Neuronal stem cell (in vitro differentiated cells): ENCODE measurements at regions not wholly inside any gene's neighbourhood (a gene's known extent, or its start where the extent isn't known, plus 50 kb on each side); places are given as distances from the start of the nearest gene placed in this dataset.

Experiments
- DNase-seq: peaks from one replicate; pipeline ENCODE4 v3.0.0-alpha.2; 2013; ENCODE audit warnings: low spot score
- H2AFZ ChIP-seq: one replicate; pipeline ENCODE4 v1.6.1; 2013; ENCODE audit warnings: mild to moderate bottlenecking, low read length, inconsistent platforms
- H2AK5ac ChIP-seq: 2 replicates; pipeline ENCODE4 v1.6.1; 2013; ENCODE audit warnings: low read depth, mild to moderate bottlenecking, inconsistent platforms, low read length, moderate library complexity, mixed read lengths
- H2BK120ac ChIP-seq: 2 replicates; pipeline ENCODE4 v1.6.1; 2013; ENCODE audit warnings: low read depth, mild to moderate bottlenecking, inconsistent platforms, low read length, moderate library complexity, mixed read lengths
- H2BK12ac ChIP-seq: one replicate; pipeline ENCODE4 v1.6.1; 2013; ENCODE audit warnings: low read length, inconsistent platforms
- H2BK15ac ChIP-seq: 2 replicates; pipeline ENCODE4 v1.6.1; 2013; ENCODE audit warnings: mild to moderate bottlenecking, low read length, inconsistent platforms, mixed read lengths
- H2BK5ac ChIP-seq: one replicate; pipeline ENCODE4 v1.6.1; 2013; ENCODE audit warnings: inconsistent platforms, mild to moderate bottlenecking, low read length, moderate library complexity
- H3K14ac ChIP-seq: one replicate; pipeline ENCODE4 v1.6.1; 2013; ENCODE audit warnings: low read length, inconsistent platforms
- H3K18ac ChIP-seq: 2 replicates; pipeline ENCODE4 v1.6.1; 2013; ENCODE audit warnings: low read length, inconsistent platforms
- H3K23ac ChIP-seq: 2 replicates; pipeline ENCODE4 v1.6.1; 2013; ENCODE audit warnings: low read depth, mild to moderate bottlenecking, mixed read lengths, low read length, inconsistent platforms; ENCODE audit not compliant: poor library complexity
- H3K27ac ChIP-seq: replicated peaks from 3 replicates; pipeline ENCODE4 v1.5.1; 2013; ENCODE audit warnings: low read length, inconsistent platforms
- H3K27me3 ChIP-seq, 3 experiments: 2 replicates each; pipeline ENCODE4 v1.6.1; 2013; ENCODE audit warnings: low read length in 3 of 3, mild to moderate bottlenecking in 2 of 3, inconsistent platforms in 1 of 3, low read depth in 1 of 3, mixed read lengths in 1 of 3, moderate library complexity in 1 of 3; ENCODE audit not compliant: control insufficient read depth in 3 of 3, insufficient read depth in 3 of 3
- H3K36me3 ChIP-seq, 2 donors: replicated peaks in 1 of 2; 2 replicates each; pipeline ENCODE4 v1.6.1; 2013; ENCODE audit warnings: low read length in 2 of 2; ENCODE audit not compliant: control insufficient read depth in 2 of 2, insufficient read depth in 2 of 2
- H3K4ac ChIP-seq: 2 replicates; pipeline ENCODE4 v1.6.1; 2013; ENCODE audit warnings: inconsistent platforms, mild to moderate bottlenecking, low read length, moderate library complexity
- H3K4me1 ChIP-seq, 2 donors: 1 replicate in 1 of 2; 2 replicates in 1 of 2; pipeline ENCODE4 v1.6.1; 2013; ENCODE audit warnings: low read length in 2 of 2, low read depth in 1 of 2; ENCODE audit not compliant: control insufficient read depth in 2 of 2, insufficient read depth in 1 of 2
- H3K4me2 ChIP-seq: one replicate; pipeline ENCODE4 v1.6.1; 2013; ENCODE audit warnings: mild to moderate bottlenecking, low read length, inconsistent platforms; ENCODE audit not compliant: insufficient read depth, poor library complexity, severe bottlenecking
- H3K4me3 ChIP-seq, 2 donors: 2 replicates each; pipeline ENCODE4 v1.5.1; 2013; ENCODE audit warnings: low read length in 2 of 2, mild to moderate bottlenecking in 2 of 2, inconsistent platforms in 1 of 2, moderate library complexity in 1 of 2
- H3K79me1 ChIP-seq: one replicate; pipeline ENCODE4 v1.6.1; 2013; ENCODE audit warnings: low read depth, mild to moderate bottlenecking, inconsistent platforms, low read length, moderate library complexity
- H3K9ac ChIP-seq: one replicate; pipeline ENCODE4 v1.6.1; 2013; ENCODE audit warnings: mild to moderate bottlenecking, low read depth, low read length, inconsistent platforms; ENCODE audit not compliant: poor library complexity
- H3K9me3 ChIP-seq, 2 donors: replicated peaks in 1 of 2; 2 replicates each; pipeline versions ENCODE3 to v1.6.1; 2013; ENCODE audit warnings: low read length in 2 of 2, mild to moderate bottlenecking in 2 of 2, inconsistent platforms in 1 of 2, low read depth in 1 of 2, mixed read lengths in 1 of 2, moderate library complexity in 1 of 2; ENCODE audit not compliant: control insufficient read depth in 2 of 2, insufficient read depth in 1 of 2
- H4K8ac ChIP-seq: one replicate; pipeline ENCODE4 v1.6.1; 2013; ENCODE audit warnings: low read depth, mild to moderate bottlenecking, inconsistent platforms, low read length, moderate library complexity
- H4K91ac ChIP-seq: one replicate; pipeline ENCODE4 v1.6.1; 2013; ENCODE audit warnings: low read length, low read depth, mild to moderate bottlenecking, inconsistent platforms; ENCODE audit not compliant: poor library complexity
- WGBS, 2 donors: extraction: QIAGEN DNeasy Blood & Tissue Kit; methylation state at CpG; one replicate each; pipeline ENCODE4 v1.1.7; 2013; ENCODE audit warnings: missing lambda C conversion rate in 2 of 2, mixed read lengths in 1 of 2; ENCODE audit not compliant: insufficient read length in 2 of 2, insufficient replicate concordance in 1 of 2; ENCODE audit errors: extremely low coverage in 2 of 2; 5-methylcytosine and 5-hydroxymethylcytosine counted together

- Histone ChIP-seq H3K14ac (no peak overlapping the region), H3K18ac (no peak overlapping the region), H3K4me1 (peaks cover 6 to 12% of the 10 kb centered on the region in 2 donors), H3K27ac (peak overlapping the region; percentile 48), H2BK120ac (no peak overlapping the region), H4K8ac (no peak overlapping the region), H3K4ac (no peak overlapping the region), H3K79me1 (no peaks in the 10 kb centered on the region), H2BK5ac (no peak overlapping the region), H4K91ac (no peak overlapping the region), H2AK5ac (no peak overlapping the region), H3K27me3 (no peaks in the 10 kb centered on the region), H2BK15ac (no peak overlapping the region), H3K4me2 (no peak overlapping the region), H3K4me3 (no peak overlapping the region), H3K23ac (no peak overlapping the region), H3K9me3 (no peaks in the 10 kb centered on the region), H3K36me3 (no peaks in the 10 kb centered on the region), H2BK12ac (no peak overlapping the region), H2AFZ (no peak overlapping the region), H3K9ac (no peak overlapping the region)
- no CpG with 5 or more reads among the region's 3 CpGs for WGBS, 2 donors
- DNase-seq, result no peak
Measured at GRCh38 chr9:115223471-115223870, 105.5 kb upstream of the TNC start.

GRCh38 chr9:115225459-115226116 is 107.6 kb upstream of the TNC start:
- no peak overlapping the region for H2AK5ac ChIP-seq

DNA sequence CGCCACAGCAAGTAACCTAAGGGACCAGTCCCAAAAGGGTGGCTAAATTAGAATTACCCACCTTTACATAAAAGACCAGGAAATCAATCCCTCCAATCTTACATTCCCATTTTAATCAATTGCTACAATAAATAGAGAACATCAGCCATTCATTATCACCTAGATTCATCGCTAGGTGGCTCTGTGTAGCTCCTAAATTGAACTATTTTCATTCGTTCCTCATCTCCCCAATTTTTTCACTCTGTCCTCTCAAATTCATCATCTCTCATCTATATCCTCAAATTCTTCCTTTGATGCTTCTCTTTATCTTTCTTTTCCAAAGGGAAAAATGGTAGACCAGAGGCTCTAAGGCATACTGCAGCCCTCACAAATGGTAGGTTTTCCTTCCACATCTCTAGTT is 108.2 kb upstream of the TNC start:
- no peak for DNase-seq
- Histone ChIP-seq H3K14ac (no peak overlapping the region), H3K27me3 (no peaks in the 10 kb centered on the region), H3K36me3 (no peaks in the 10 kb centered on the region), H4K8ac (no peak overlapping the region), H3K4ac (no peak overlapping the region), H3K18ac (no peak overlapping the region), H2AK5ac (no peak overlapping the region), H3K4me3 (no peak overlapping the region), H4K91ac (no peak overlapping the region), H2BK12ac (no peak overlapping the region), H3K4me2 (no peak overlapping the region), H2BK5ac (no peak overlapping the region), H3K79me1 (no peaks in the 10 kb centered on the region), H2BK15ac (no peak overlapping the region), H3K9me3 (no peaks in the 10 kb centered on the region), H3K4me1 (peaks cover 0 to 8% of the 10 kb centered on the region in 2 donors), H3K27ac (no peak overlapping the region), H3K9ac (no peak overlapping the region), H2BK120ac (no peak overlapping the region), H3K23ac (no peak overlapping the region), H2AFZ (no peak overlapping the region)
- WGBS, 2 donors, result 100% methylated on average over 1 of the region's 3 CpGs; no CpG with 5 or more reads in 1 of the 2 donors

More at GRCh38 chr9:115225459-115226116, 107.6 kb upstream of the TNC start:
- H4K91ac ChIP-seq, result no peak overlapping the region
- H2BK12ac ChIP-seq, result no peak overlapping the region
- no peak overlapping the region for H3K9ac ChIP-seq
- H3K9me3 ChIP-seq, result no peaks in the 10 kb centered on the region
- H3K4ac ChIP-seq, result no peak overlapping the region
- H3K27me3 ChIP-seq, result no peaks in the 10 kb centered on the region
- no peak overlapping the region for H3K27ac ChIP-seq
- no peak overlapping the region for H2BK120ac ChIP-seq
- no peak overlapping the region for H3K4me2 ChIP-seq
- H2BK5ac ChIP-seq, result no peak overlapping the region
- no peaks in the 10 kb centered on the region for H3K79me1 ChIP-seq
- DNase-seq, result no peak
- no peak overlapping the region for H4K8ac ChIP-seq
- H2AFZ ChIP-seq, result no peak overlapping the region
- H3K36me3 ChIP-seq, result no peaks in the 10 kb centered on the region
- H2BK15ac ChIP-seq, result no peak overlapping the region
- no peak overlapping the region for H3K23ac ChIP-seq
- no peak overlapping the region for H3K18ac ChIP-seq
- peaks cover 0 to 8% of the 10 kb centered on the region in 2 donors for H3K4me1 ChIP-seq
- H3K4me3 ChIP-seq, result no peak overlapping the region
- H3K14ac ChIP-seq, result no peak overlapping the region
- WGBS, 2 donors, result no CpG with 5 or more reads among the region's 3 CpGs

GRCh38 chr9:115229496-115229895 is 111.5 kb upstream of the TNC start:
- Histone ChIP-seq H2BK12ac (no peak overlapping the region), H3K4me1 (peaks cover 0 to 2% of the 10 kb centered on the region in 2 donors), H3K14ac (no peak overlapping the region), H3K27ac (no peak overlapping the region), H3K18ac (no peak overlapping the region), H3K36me3 (no peaks in the 10 kb centered on the region), H3K4ac (no peak overlapping the region), H2AK5ac (no peak overlapping the region), H3K4me3 (no peak overlapping the region), H3K4me2 (no peak overlapping the region), H3K27me3 (no peaks in the 10 kb centered on the region), H3K9ac (no peak overlapping the region), H3K79me1 (no peaks in the 10 kb centered on the region), H3K9me3 (no peaks in the 10 kb centered on the region), H3K23ac (no peak overlapping the region), H4K91ac (no peak overlapping the region), H2BK5ac (no peak overlapping the region), H2AFZ (no peak overlapping the region), H2BK120ac (no peak overlapping the region), H4K8ac (no peak overlapping the region), H2BK15ac (no peak overlapping the region)
- no peak for DNase-seq
- no CpG with 5 or more reads among the region's 2 CpGs for WGBS, 2 donors
